ENCODE measurements at regions not wholly inside any gene's neighbourhood (a gene's known extent, or its start where the extent isn't known, plus 50 kb on each side); places are given as distances from the start of the nearest gene placed in this dataset.

- Histone ChIP-seq H3K9me3 (no peaks in the 10 kb centered on the region), H3K4me3 (no peak overlapping the region), H3K36me3 (replicated peaks in 1 of 2; ENCODE audit: insufficient read depth in 1 of 2, low read depth in 2 of 2) (no peaks in the 10 kb centered on the region), H3K4me1 (peaks cover 45% of the 10 kb centered on the region), H3K27me3 (no peaks in the 10 kb centered on the region), H3K27ac (peak overlapping the region in 1 of 4 donors; percentile 2)
- DNase-seq (no peak), ATAC-seq (no peak)
- TF ChIP-seq POLR2A (IDR thresholded peaks at IDR 0.05) (no peak), CTCF (IDR thresholded peaks at IDR 0.05) (no peak)
- intact Hi-C loops (cut with DNase I): no loop called here
- WGBS, 2 donors: 74 to 75% methylated on average over 12 of the region's 12 CpGs
Measured at GRCh38 chr19:30648866-30649862, 277.0 kb downstream of the ZNF536 start.

- TF ChIP-seq CTCF (IDR thresholded peaks at IDR 0.05): no peak
- TF ChIP-seq POLR2A (IDR thresholded peaks at IDR 0.05): no peak
- Histone ChIP-seq H3K4me3 (no peak overlapping the region), H3K27me3 (no peaks in the 10 kb centered on the region), H3K4me1 (peaks cover 34% of the 10 kb centered on the region), H3K9me3 (no peaks in the 10 kb centered on the region), H3K36me3 (replicated peaks in 1 of 2; ENCODE audit: insufficient read depth in 1 of 2, low read depth in 2 of 2) (no peaks in the 10 kb centered on the region), H3K27ac (no peak overlapping the region)
- 74 to 85% methylated on average over 19 of the region's 19 CpGs for WGBS, 2 donors
- intact Hi-C loops (cut with DNase I): no loop called here
- ATAC-seq (no peak), DNase-seq (no peak)
Measured at GRCh38 chr19:30647891-30648720, 275.9 kb downstream of the ZNF536 start.

GRCh38 chr19:30646806-30647205, 274.6 kb downstream of the ZNF536 start:
- intact Hi-C loops (cut with DNase I): no loop called here
- peaks cover 21% of the 10 kb centered on the region for H3K4me1 ChIP-seq
- no peak overlapping the region for H3K27ac ChIP-seq
- H3K4me3 ChIP-seq: no peak overlapping the region
- WGBS, 2 donors: 60 to 67% methylated on average over 6 of the region's 6 CpGs
- ATAC-seq (no peak), DNase-seq (no peak)
- no peaks in the 10 kb centered on the region for H3K27me3 ChIP-seq
- H3K36me3 ChIP-seq (replicated peaks in 1 of 2; ENCODE audit: insufficient read depth in 1 of 2, low read depth in 2 of 2): no peaks in the 10 kb centered on the region
- TF ChIP-seq CTCF (IDR thresholded peaks at IDR 0.05) (no peak), POLR2A (IDR thresholded peaks at IDR 0.05) (no peak)
- H3K9me3 ChIP-seq: no peaks in the 10 kb centered on the region

GRCh38 chr19:30645946-30646577, 273.9 kb downstream of the ZNF536 start:
- H3K4me1 ChIP-seq: peaks cover 16% of the 10 kb centered on the region
- no peak for DNase-seq
- H3K36me3 ChIP-seq (replicated peaks in 1 of 2; ENCODE audit: insufficient read depth in 1 of 2, low read depth in 2 of 2): no peaks in the 10 kb centered on the region
- WGBS, 2 donors: 87 to 93% methylated on average over 12 of the region's 12 CpGs
- intact Hi-C loops (cut with DNase I): no loop called here
- no peak overlapping the region for H3K4me3 ChIP-seq
- no peak overlapping the region for H3K27ac ChIP-seq
- no peak for TF ChIP-seq CTCF (IDR thresholded peaks at IDR 0.05)
- TF ChIP-seq POLR2A (IDR thresholded peaks at IDR 0.05): no peak
- no peaks in the 10 kb centered on the region for H3K9me3 ChIP-seq
- no peaks in the 10 kb centered on the region for H3K27me3 ChIP-seq
- no peak for ATAC-seq

Data from body of pancreas (tissue), 4 donors.